Osteocyte (in vitro differentiated cells): ENCODE measurements at regions not wholly inside any gene's neighbourhood (a gene's known extent, or its start where the extent isn't known, plus 50 kb on each side); places are given as distances from the start of the nearest gene placed in this dataset.

ENCODE experiments used
- DNase-seq: peaks from one replicate; pipeline ENCODE4 v3.0.0; 2021; ENCODE audit warnings: mixed read lengths; ENCODE audit not compliant: unreplicated experiment; ENCODE audit errors: extremely low spot score
- H3K27ac Mint-ChIP-seq: one replicate; pipeline ENCODE4 v1.8.0; 2021; ENCODE audit warnings: mild to moderate bottlenecking, mixed read lengths; ENCODE audit not compliant: unreplicated experiment
- H3K27me3 Mint-ChIP-seq: one replicate; pipeline ENCODE4 v1.8.0; 2021; ENCODE audit warnings: mixed read lengths; ENCODE audit not compliant: unreplicated experiment
- H3K36me3 Mint-ChIP-seq: one replicate; pipeline ENCODE4 v1.8.0; 2021; ENCODE audit warnings: mixed read lengths; ENCODE audit not compliant: unreplicated experiment
- H3K4me1 Mint-ChIP-seq: one replicate; pipeline ENCODE4 v1.8.0; 2021; ENCODE audit warnings: mixed read lengths; ENCODE audit not compliant: unreplicated experiment
- H3K4me3 Mint-ChIP-seq: one replicate; pipeline ENCODE4 v1.8.0; 2021; ENCODE audit warnings: mild to moderate bottlenecking, moderate library complexity, mixed read lengths; ENCODE audit not compliant: unreplicated experiment
- H3K9me3 Mint-ChIP-seq: one replicate; pipeline ENCODE4 v1.8.0; 2021; ENCODE audit warnings: mixed read lengths; ENCODE audit not compliant: unreplicated experiment
- TF ChIP-seq, protein P1 (sequence below): fragments of 200-600 bp; sonication (generic); IDR thresholded peaks from 2 replicates; pipeline ENCODE4 v1.5.0; 2021; ENCODE audit warnings: antibody characterized with exemption, mild to moderate bottlenecking, moderate library complexity

GRCh38 chr13:34335014-34336007, 517.4 kb downstream of the RFC3 start:
- DNase-seq = no peak

GRCh38 chr13:34338102-34338501, 520.2 kb downstream of the RFC3 start:
- H3K36me3 Mint-ChIP-seq = no peaks in the 10 kb centered on the region
- H3K27ac Mint-ChIP-seq = no peak overlapping the region

More at GRCh38 chr13:34335014-34336007, 517.4 kb downstream of the RFC3 start:
- Mint-ChIP-seq H3K27ac (no peak overlapping the region), H3K27me3 (peaks cover 8% of the 10 kb centered on the region), H3K9me3 (peaks cover 12% of the 10 kb centered on the region), H3K36me3 (no peaks in the 10 kb centered on the region), H3K4me3 (no peak overlapping the region), H3K4me1 (no peaks in the 10 kb centered on the region)
- TF ChIP-seq, protein P1, sequence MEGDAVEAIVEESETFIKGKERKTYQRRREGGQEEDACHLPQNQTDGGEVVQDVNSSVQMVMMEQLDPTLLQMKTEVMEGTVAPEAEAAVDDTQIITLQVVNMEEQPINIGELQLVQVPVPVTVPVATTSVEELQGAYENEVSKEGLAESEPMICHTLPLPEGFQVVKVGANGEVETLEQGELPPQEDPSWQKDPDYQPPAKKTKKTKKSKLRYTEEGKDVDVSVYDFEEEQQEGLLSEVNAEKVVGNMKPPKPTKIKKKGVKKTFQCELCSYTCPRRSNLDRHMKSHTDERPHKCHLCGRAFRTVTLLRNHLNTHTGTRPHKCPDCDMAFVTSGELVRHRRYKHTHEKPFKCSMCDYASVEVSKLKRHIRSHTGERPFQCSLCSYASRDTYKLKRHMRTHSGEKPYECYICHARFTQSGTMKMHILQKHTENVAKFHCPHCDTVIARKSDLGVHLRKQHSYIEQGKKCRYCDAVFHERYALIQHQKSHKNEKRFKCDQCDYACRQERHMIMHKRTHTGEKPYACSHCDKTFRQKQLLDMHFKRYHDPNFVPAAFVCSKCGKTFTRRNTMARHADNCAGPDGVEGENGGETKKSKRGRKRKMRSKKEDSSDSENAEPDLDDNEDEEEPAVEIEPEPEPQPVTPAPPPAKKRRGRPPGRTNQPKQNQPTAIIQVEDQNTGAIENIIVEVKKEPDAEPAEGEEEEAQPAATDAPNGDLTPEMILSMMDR = no peak

DNA sequence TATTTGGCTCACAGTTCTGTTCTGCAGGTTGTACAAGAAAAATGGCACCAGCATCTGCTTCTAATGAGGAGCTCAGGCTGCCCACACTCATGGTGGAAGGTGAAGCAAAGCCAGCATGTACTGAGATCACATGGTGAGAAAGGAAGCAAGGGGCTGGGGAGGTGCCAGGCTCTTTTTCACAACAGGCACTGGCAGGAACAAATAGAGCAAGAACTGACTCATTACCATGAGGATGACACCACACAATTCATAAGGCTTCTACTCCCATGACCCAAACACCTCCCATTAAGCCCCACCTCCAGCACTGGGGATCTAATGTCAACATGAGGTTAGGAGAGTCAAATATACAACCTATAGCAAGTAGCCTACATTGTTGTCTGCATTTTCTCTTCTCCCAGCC, 522.6 kb downstream of the RFC3 start:
- no peaks in the 10 kb centered on the region for H3K4me1 Mint-ChIP-seq

More at GRCh38 chr13:34338102-34338501, 520.2 kb downstream of the RFC3 start:
- no peak for DNase-seq
- peaks cover 8% of the 10 kb centered on the region for H3K27me3 Mint-ChIP-seq
- no peak overlapping the region for H3K4me3 Mint-ChIP-seq
- no peaks in the 10 kb centered on the region for H3K4me1 Mint-ChIP-seq
- TF ChIP-seq, protein P1 = no peak
- H3K9me3 Mint-ChIP-seq = peaks cover under 1% of the 10 kb centered on the region

GRCh38 chr13:34343413-34343940, 525.5 kb downstream of the RFC3 start:
- Mint-ChIP-seq H3K4me3 (no peak overlapping the region), H3K27me3 (peaks cover 3% of the 10 kb centered on the region), H3K27ac (no peak overlapping the region), H3K4me1 (peaks cover 21% of the 10 kb centered on the region), H3K36me3 (no peaks in the 10 kb centered on the region), H3K9me3 (no peaks in the 10 kb centered on the region)
- DNase-seq = no peak
- TF ChIP-seq, protein P1 = no peak

More for the DNA sequence above, 522.6 kb downstream of the RFC3 start:
- Mint-ChIP-seq H3K9me3 (no peaks in the 10 kb centered on the region), H3K27ac (no peak overlapping the region), H3K4me3 (no peak overlapping the region), H3K36me3 (no peaks in the 10 kb centered on the region), H3K27me3 (peaks cover 8% of the 10 kb centered on the region)
- no peak for DNase-seq
- TF ChIP-seq, protein P1 = no peak

- DNase-seq = no peak
- Mint-ChIP-seq H3K4me1 (peaks cover 34% of the 10 kb centered on the region), H3K27ac (no peak overlapping the region), H3K27me3 (no peaks in the 10 kb centered on the region), H3K36me3 (no peaks in the 10 kb centered on the region), H3K9me3 (no peaks in the 10 kb centered on the region), H3K4me3 (no peak overlapping the region)
- TF ChIP-seq, protein P1 = no peak
Measured at GRCh38 chr13:34344816-34345215, 526.9 kb downstream of the RFC3 start.
